Activated CD4-positive, alpha-beta T cell treated with anti-CD3 and anti-CD28 coated beads for 24 hours (primary cell): ENCODE measurements at regions not wholly inside any gene's neighbourhood (a gene's known extent, or its start where the extent isn't known, plus 50 kb on each side); places are given as distances from the start of the nearest gene placed in this dataset.

Experiments
- DNase-seq, 2 donors: peaks; one replicate each; pipeline ENCODE4 v3.0.0-alpha.2; 2020; ENCODE audit warnings: low read depth in 2 of 2

GRCh38 chr2:190783513-190784263, 96.9 kb upstream of the GLS start:
- no peak for DNase-seq

GRCh38 chr2:190785334-190785733, 95.3 kb upstream of the GLS start:
- DNase-seq: no peak

- DNase-seq: no peak
Observed at GRCh38 chr2:190786404-190787166, 94.0 kb upstream of the GLS start.

GRCh38 chr2:190787743-190788235, 92.8 kb upstream of the GLS start:
- no peak for DNase-seq

- DNase-seq: no peak
Observed at GRCh38 chr2:190789074-190790004, 91.3 kb upstream of the GLS start.

- peak; percentile 29 to 38 for DNase-seq
Observed at GRCh38 chr2:190791347-190791975, 89.2 kb upstream of the GLS start.

- DNase-seq: no peak
Observed at GRCh38 chr2:190791976-190792575, 88.5 kb upstream of the GLS start.

GRCh38 chr2:190792956-190793888, 87.4 kb upstream of the GLS start:
- DNase-seq: no peak

GRCh38 chr2:190794377-190794776, 86.2 kb upstream of the GLS start:
- no peak for DNase-seq

GRCh38 chr2:190794790-190795189, 85.8 kb upstream of the GLS start:
- DNase-seq: no peak

GRCh38 chr2:190795686-190796085, 84.9 kb upstream of the GLS start:
- no peak for DNase-seq

- DNase-seq: no peak
Observed at GRCh38 chr2:190799999-190800398, 80.6 kb upstream of the GLS start.

GRCh38 chr2:190800528-190800927, 80.1 kb upstream of the GLS start:
- DNase-seq: no peak

GRCh38 chr2:190802129-190802528, 78.5 kb upstream of the GLS start:
- DNase-seq: no peak

GRCh38 chr2:190802626-190803209, 77.9 kb upstream of the GLS start:
- no peak for DNase-seq

GRCh38 chr2:190804182-190804795, 76.3 kb upstream of the GLS start:
- DNase-seq: no peak

- DNase-seq: no peak
Observed at GRCh38 chr2:190805126-190805525, 75.5 kb upstream of the GLS start.

GRCh38 chr2:190805843-190806242, 74.8 kb upstream of the GLS start:
- DNase-seq: no peak

- DNase-seq: no peak
Observed at GRCh38 chr2:190807886-190808285, 72.7 kb upstream of the GLS start.
